ENCODE measurements at regions not wholly inside any gene's neighbourhood (a gene's known extent, or its start where the extent isn't known, plus 50 kb on each side); places are given as distances from the start of the nearest gene placed in this dataset.

- TF ChIP-seq POLR2AphosphoS5 (IDR thresholded peaks at IDR 0.05; ENCODE audit: low read depth, low read length) = no peak
- no peak for TF ChIP-seq FOXP2 (optimal IDR thresholded peaks at IDR 0.05; ENCODE audit: borderline replicate concordance, extremely low read depth, extremely low read length, insufficient read depth)
- no peak for TF ChIP-seq SIN3A (IDR thresholded peaks at IDR 0.05; ENCODE audit: borderline replicate concordance, insufficient read depth, low read length)
- no peak for TF ChIP-seq TAF1 (IDR thresholded peaks at IDR 0.05; ENCODE audit: borderline replicate concordance, insufficient read depth, low read length)
- no peak for TF ChIP-seq REST (IDR thresholded peaks at IDR 0.05; ENCODE audit: insufficient read depth in 1 of 2, low read depth in 2 of 2, low read length in 2 of 2)
Observed at GRCh38 chr11:121802542-121802941, 313.5 kb downstream of the BLID start.

GRCh38 chr11:121801781-121802180 lies 314.2 kb downstream of the BLID start:
- no peak for TF ChIP-seq REST (IDR thresholded peaks at IDR 0.05; ENCODE audit: insufficient read depth in 1 of 2, low read depth in 2 of 2, low read length in 2 of 2)
- TF ChIP-seq TAF1 (IDR thresholded peaks at IDR 0.05; ENCODE audit: borderline replicate concordance, insufficient read depth, low read length) = no peak
- no peak for TF ChIP-seq SIN3A (IDR thresholded peaks at IDR 0.05; ENCODE audit: borderline replicate concordance, insufficient read depth, low read length)
- TF ChIP-seq POLR2AphosphoS5 (IDR thresholded peaks at IDR 0.05; ENCODE audit: low read depth, low read length) = no peak
- no peak for TF ChIP-seq FOXP2 (optimal IDR thresholded peaks at IDR 0.05; ENCODE audit: borderline replicate concordance, extremely low read depth, extremely low read length, insufficient read depth)

- TF ChIP-seq SIN3A (IDR thresholded peaks at IDR 0.05; ENCODE audit: borderline replicate concordance, insufficient read depth, low read length) (no peak), POLR2AphosphoS5 (IDR thresholded peaks at IDR 0.05; ENCODE audit: low read depth, low read length) (no peak), REST (IDR thresholded peaks at IDR 0.05; ENCODE audit: insufficient read depth in 1 of 2, low read depth in 2 of 2, low read length in 2 of 2) (no peak), FOXP2 (optimal IDR thresholded peaks at IDR 0.05; ENCODE audit: borderline replicate concordance, extremely low read depth, extremely low read length, insufficient read depth) (no peak), TAF1 (IDR thresholded peaks at IDR 0.05; ENCODE audit: borderline replicate concordance, insufficient read depth, low read length) (no peak)
Observed at GRCh38 chr11:121801394-121801748, 314.6 kb downstream of the BLID start.

- TF ChIP-seq FOXP2 (optimal IDR thresholded peaks at IDR 0.05; ENCODE audit: borderline replicate concordance, extremely low read depth, extremely low read length, insufficient read depth) (no peak), TAF1 (IDR thresholded peaks at IDR 0.05; ENCODE audit: borderline replicate concordance, insufficient read depth, low read length) (no peak), SIN3A (IDR thresholded peaks at IDR 0.05; ENCODE audit: borderline replicate concordance, insufficient read depth, low read length) (no peak), POLR2AphosphoS5 (IDR thresholded peaks at IDR 0.05; ENCODE audit: low read depth, low read length) (no peak), REST (IDR thresholded peaks at IDR 0.05; ENCODE audit: insufficient read depth in 1 of 2, low read depth in 2 of 2, low read length in 2 of 2) (no peak)
Observed at GRCh38 chr11:121800731-121801393, 315.2 kb downstream of the BLID start.
